GM12874 (cell line): ENCODE measurements at regions not wholly inside any gene's neighbourhood (a gene's known extent, or its start where the extent isn't known, plus 50 kb on each side); places are given as distances from the start of the nearest gene placed in this dataset.

Experiments used
- CTCF ChIP-seq: IDR thresholded peaks from 2 replicates; pipeline ENCODE4 v1.5.1; 2011; ENCODE audit warnings: low read depth, mild to moderate bottlenecking, control low read depth, low read length, moderate library complexity; ENCODE audit not compliant: insufficient read depth

GRCh38 chrX:5716666-5717065, 512.0 kb downstream of the NLGN4X start:
- TF ChIP-seq CTCF: no peak

- no peak for TF ChIP-seq CTCF
Observed at GRCh38 chrX:5708251-5708650, 520.4 kb downstream of the NLGN4X start.

- TF ChIP-seq CTCF: no peak
Observed at GRCh38 chrX:5702890-5703289, 525.8 kb downstream of the NLGN4X start.

GRCh38 chrX:5695971-5696370, 532.7 kb downstream of the NLGN4X start:
- no peak for TF ChIP-seq CTCF

GRCh38 chrX:5683996-5684395, 544.7 kb downstream of the NLGN4X start:
- TF ChIP-seq CTCF: no peak

GRCh38 chrX:5681159-5681558, 547.5 kb downstream of the NLGN4X start:
- no peak for TF ChIP-seq CTCF

GRCh38 chrX:5674036-5674435, 554.6 kb downstream of the NLGN4X start:
- TF ChIP-seq CTCF: no peak

- no peak for TF ChIP-seq CTCF
Observed at GRCh38 chrX:5672099-5672498, 556.6 kb downstream of the NLGN4X start.
